Smooth muscle cell (in vitro differentiated cells): ENCODE measurements at regions not wholly inside any gene's neighbourhood (a gene's known extent, or its start where the extent isn't known, plus 50 kb on each side); places are given as distances from the start of the nearest gene placed in this dataset.

Experiments used
- DNase-seq: peaks from one replicate; lab custom pipeline; 2025; ENCODE audit not compliant: unreplicated experiment; lab: John Stamatoyannopoulos, UW
- H2AFZ ChIP-seq: fragments of 200-600 bp; sonication (generic); 2 replicates; pipeline ENCODE4 v1.6.0; 2016; ENCODE audit warnings: antibody characterized with exemption, low read depth, mild to moderate bottlenecking
- H3F3A ChIP-seq: fragments of 200-600 bp; sonication (generic); 2 replicates; pipeline ENCODE4 v1.6.0; 2017; ENCODE audit warnings: antibody characterized with exemption, low read depth
- H3K27ac ChIP-seq: fragments of 200-600 bp; sonication (generic); 2 replicates; pipeline ENCODE4 v1.5.1; 2016; ENCODE audit warnings: low read depth, mild to moderate bottlenecking
- H3K27me3 ChIP-seq: fragments of 200-600 bp; sonication (generic); 2 replicates; pipeline ENCODE4 v1.6.1; 2016; ENCODE audit warnings: low read depth, mild to moderate bottlenecking
- H3K36me3 ChIP-seq: fragments of 200-600 bp; sonication (generic); 2 replicates; pipeline ENCODE4 v1.5.1; 2016; ENCODE audit warnings: low read depth
- H3K4me1 ChIP-seq: fragments of 200-600 bp; sonication (generic); 2 replicates; pipeline ENCODE4 v1.5.1; 2016; ENCODE audit warnings: low read depth
- H3K4me2 ChIP-seq: fragments of 200-600 bp; sonication (generic); 2 replicates; pipeline ENCODE4 v1.6.0; 2016; ENCODE audit warnings: mild to moderate bottlenecking
- H3K4me3 ChIP-seq: fragments of 200-600 bp; sonication (generic); 2 replicates; pipeline ENCODE4 v1.5.1; 2016; ENCODE audit warnings: mild to moderate bottlenecking
- H3K79me2 ChIP-seq: fragments of 200-600 bp; sonication (generic); 2 replicates; pipeline ENCODE4 v1.6.0; 2016; ENCODE audit warnings: low read depth, mild to moderate bottlenecking
- H3K9ac ChIP-seq: fragments of 200-600 bp; sonication (generic); 2 replicates; pipeline ENCODE4 v1.6.0; 2016; ENCODE audit warnings: low read depth
- H3K9me3 ChIP-seq: fragments of 200-600 bp; sonication (generic); replicated peaks from 2 replicates; pipeline ENCODE4 v1.5.1; 2016; ENCODE audit warnings: low read depth
- H4K20me1 ChIP-seq: fragments of 200-600 bp; sonication (generic); 2 replicates; pipeline ENCODE4 v1.6.0; 2016; ENCODE audit warnings: low read depth
- CTCF ChIP-seq: fragments of 200-600 bp; sonication (generic); IDR thresholded peaks from 2 replicates; pipeline ENCODE4 v1.5.1; 2017; ENCODE audit warnings: borderline replicate concordance, mild to moderate bottlenecking, antibody characterized with exemption; ENCODE audit not compliant: insufficient read depth, poor library complexity, severe bottlenecking
- WGBS: methylation state at CpG from one replicate; pipeline ENCODE4 v1.1.7; 2016; ENCODE audit warnings: low lambda C conversion rate; 5-methylcytosine and 5-hydroxymethylcytosine counted together

DNA sequence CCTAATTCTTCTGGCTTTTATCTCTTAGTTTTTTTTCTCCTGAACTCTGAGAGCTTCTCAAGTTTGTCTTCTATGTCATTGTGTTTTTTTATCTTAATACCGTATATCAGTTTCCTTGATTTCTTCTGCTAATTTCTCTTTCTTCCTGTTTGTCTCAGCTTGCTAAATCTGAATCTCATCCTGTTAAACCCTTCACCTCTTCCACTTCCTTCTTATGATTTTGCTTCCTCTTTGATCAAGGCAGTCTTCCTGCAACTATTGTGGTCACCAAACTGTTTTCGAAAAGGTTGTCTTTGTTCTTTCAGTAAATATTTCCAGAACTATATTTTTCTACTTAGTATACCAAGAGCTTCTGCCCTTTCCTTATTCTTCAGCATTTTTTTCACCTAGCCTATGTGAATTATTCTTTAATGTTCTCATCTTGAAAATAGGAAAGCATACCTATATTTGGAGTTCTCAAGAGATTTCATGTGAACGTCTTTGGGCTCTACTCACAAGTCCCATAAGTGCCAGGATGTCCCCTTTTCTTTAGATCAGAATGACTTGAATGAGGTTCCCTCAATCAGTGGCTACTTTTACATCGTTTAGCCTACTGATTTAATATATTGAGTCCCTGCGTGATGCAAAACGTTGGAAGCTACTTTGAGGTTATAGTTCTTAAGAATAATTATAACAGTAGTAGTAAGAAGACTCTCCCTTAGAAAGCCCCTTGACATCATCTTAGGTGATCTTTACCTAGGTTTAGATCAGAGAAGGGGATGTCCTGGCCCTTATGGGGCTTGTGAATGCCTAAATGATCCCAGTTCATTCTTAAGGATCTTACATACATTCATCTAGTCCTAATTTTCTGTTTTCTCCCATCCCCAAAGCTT is 415.4 kb upstream of the AUTS2 start:
- H3K9ac ChIP-seq, result no peak overlapping the region
- H3K4me2 ChIP-seq, result no peak overlapping the region
- peaks cover 24% of the 10 kb centered on the region for H3K27me3 ChIP-seq
- no peaks in the 10 kb centered on the region for H3K4me1 ChIP-seq
- TF ChIP-seq CTCF, result no peak
- no peaks in the 10 kb centered on the region for H3K79me2 ChIP-seq
- 93% methylated on average over 6 of the region's 6 CpGs for WGBS
- no peaks in the 10 kb centered on the region for H3K9me3 ChIP-seq
- no peak overlapping the region for H2AFZ ChIP-seq
- no peak for DNase-seq
- no peaks in the 10 kb centered on the region for H3K36me3 ChIP-seq
- no peak overlapping the region for H3K4me3 ChIP-seq
- H3K27ac ChIP-seq, result no peak overlapping the region
- no peaks in the 10 kb centered on the region for H4K20me1 ChIP-seq
- H3F3A ChIP-seq, result no peaks in the 10 kb centered on the region

- H3K9me3 ChIP-seq, result no peaks in the 10 kb centered on the region
- no peak overlapping the region for H3K4me3 ChIP-seq
- H3K36me3 ChIP-seq, result no peaks in the 10 kb centered on the region
- no peaks in the 10 kb centered on the region for H4K20me1 ChIP-seq
- no peaks in the 10 kb centered on the region for H3F3A ChIP-seq
- H3K27me3 ChIP-seq, result peaks cover 24% of the 10 kb centered on the region
- H3K79me2 ChIP-seq, result no peaks in the 10 kb centered on the region
- TF ChIP-seq CTCF, result no peak
- H3K4me2 ChIP-seq, result no peak overlapping the region
- no peak overlapping the region for H3K9ac ChIP-seq
- no peak for DNase-seq
- H2AFZ ChIP-seq, result no peak overlapping the region
- 84% methylated on average over 5 of the region's 5 CpGs for WGBS
- H3K27ac ChIP-seq, result no peak overlapping the region
- H3K4me1 ChIP-seq, result no peaks in the 10 kb centered on the region
Measured at GRCh38 chr7:69184339-69184738, 413.9 kb upstream of the AUTS2 start.

DNA sequence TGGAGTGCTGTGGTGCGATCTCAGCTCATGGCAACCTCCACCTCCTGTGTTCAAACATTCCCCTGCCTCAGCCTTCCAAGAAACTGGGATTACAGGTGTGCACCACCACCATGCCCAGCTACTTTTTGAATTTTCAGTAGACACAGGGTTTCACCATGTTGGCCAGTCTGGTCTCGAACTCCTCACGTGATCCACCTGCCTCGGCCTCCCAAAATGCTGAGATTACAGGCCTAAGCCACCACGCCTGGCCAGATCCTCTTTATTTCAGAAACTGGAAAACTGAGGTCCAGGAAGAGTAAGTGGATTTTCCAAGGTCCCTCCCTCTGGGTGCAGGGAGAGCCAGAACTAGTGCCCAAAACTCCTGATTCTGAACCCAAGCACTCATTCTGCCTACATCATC is 413.1 kb upstream of the AUTS2 start:
- peaks cover 18% of the 10 kb centered on the region for H3K27me3 ChIP-seq
- H3F3A ChIP-seq, result no peaks in the 10 kb centered on the region
- H3K27ac ChIP-seq, result no peak overlapping the region
- H3K4me3 ChIP-seq, result no peak overlapping the region
- no peaks in the 10 kb centered on the region for H3K4me1 ChIP-seq
- no peaks in the 10 kb centered on the region for H3K79me2 ChIP-seq
- no peak overlapping the region for H2AFZ ChIP-seq
- H3K4me2 ChIP-seq, result no peak overlapping the region
- no peak for TF ChIP-seq CTCF
- no peak overlapping the region for H3K9ac ChIP-seq
- 94% methylated on average over 5 of the region's 5 CpGs for whole genome bisulfite sequencing
- no peaks in the 10 kb centered on the region for H3K9me3 ChIP-seq
- DNase-seq, result no peak
- H4K20me1 ChIP-seq, result no peaks in the 10 kb centered on the region
- no peaks in the 10 kb centered on the region for H3K36me3 ChIP-seq

DNA sequence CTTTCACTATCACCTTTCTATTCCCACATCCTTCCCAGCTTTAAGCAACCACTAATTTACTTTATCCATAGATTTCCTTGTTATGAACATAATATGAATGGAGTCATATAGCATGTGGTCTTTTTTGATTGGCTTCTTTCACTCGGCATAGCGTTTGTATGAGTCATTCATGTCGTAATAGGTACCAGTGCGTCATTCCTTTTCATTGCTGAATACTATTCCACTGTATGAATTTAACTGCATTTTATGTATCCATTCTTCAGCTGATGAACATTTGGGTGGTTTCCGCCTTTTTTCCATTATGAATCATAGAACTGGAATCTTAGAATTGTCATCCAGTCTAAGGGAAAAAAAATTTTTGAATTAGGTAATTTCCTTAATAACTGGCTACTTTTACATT is 411.3 kb upstream of the AUTS2 start:
- H4K20me1 ChIP-seq, result no peaks in the 10 kb centered on the region
- peaks cover 17% of the 10 kb centered on the region for H3K27me3 ChIP-seq
- no peak overlapping the region for H3K4me2 ChIP-seq
- 95% methylated on average over 5 of the region's 5 CpGs for WGBS
- H3K9me3 ChIP-seq, result no peaks in the 10 kb centered on the region
- no peak overlapping the region for H3K9ac ChIP-seq
- H3K27ac ChIP-seq, result no peak overlapping the region
- H3F3A ChIP-seq, result no peaks in the 10 kb centered on the region
- TF ChIP-seq CTCF, result no peak
- DNase-seq, result no peak
- H3K36me3 ChIP-seq, result no peaks in the 10 kb centered on the region
- H3K4me1 ChIP-seq, result no peaks in the 10 kb centered on the region
- H2AFZ ChIP-seq, result no peak overlapping the region
- no peaks in the 10 kb centered on the region for H3K79me2 ChIP-seq
- H3K4me3 ChIP-seq, result no peak overlapping the region
